K562 (cell line): ENCODE measurements at regions not wholly inside any gene's neighbourhood (a gene's known extent, or its start where the extent isn't known, plus 50 kb on each side); places are given as distances from the start of the nearest gene placed in this dataset.
"Not testable (repeated sequence)": the region's sequence is repeated elsewhere in the genome, so short reads cannot be mapped to it uniquely, and the experiment has no call there.

Experiments
- ATAC-seq: fragments of 200-7000 bp; cut with Tn5 transposase; 3 replicates; pipeline ENCODE4 v1.9.1; 2020; ENCODE audit warnings: moderate library complexity
- BruUV-seq: library from RNA; stranded (reverse); fragments of 400-500 nt; replicated peaks from 2 replicates; lab custom pipeline; 2021; lab: Mats Ljungman, UMichigan
- CTCF ChIA-PET: fragments of 300-600 bp; formaldehyde crosslinking; extraction: SDS; loops from one replicate; lab custom pipeline; 2021; ENCODE audit warnings: low intra/inter-chr PET ratio; lab: Yijun Ruan, JAX
- POLR2A ChIA-PET: fragments of 300-600, 350-650 bp; sonication (Branson Sonifier 250); formaldehyde crosslinking; extraction: SDS; loops from one replicate; lab custom pipeline; 2021; ENCODE audit warnings: antibody characterized with exemption, inconsistent platforms; lab: Yijun Ruan, JAX
- DNase-seq, 4 experiments: peaks; one replicate each; pipeline versions ENCODE4 v3.0.0 to v3.0.0-alpha.2; 2011 to 2018; ENCODE audit warnings: low spot score in 3 of 4, mixed read lengths in 3 of 4; ENCODE audit errors: extremely low read depth in 1 of 4
- FAIRE-seq: peaks from 2 replicates; lab custom pipeline; 2011; peaks lifted over from hg19 to GRCh38; lab: Jason Lieb, UNC
- H2AFZ ChIP-seq: 2 replicates; pipeline ENCODE4 v1.6.0; 2011; ENCODE audit warnings: low read depth, low read length, control low read depth, inconsistent platforms
- H3K27ac ChIP-seq: fragments of 200-600 bp; 3 replicates; pipeline ENCODE4 v1.8.0; 2011; ENCODE audit warnings: low read depth, mild to moderate bottlenecking, control low read depth, inconsistent platforms, low read length, moderate library complexity, mixed read lengths; ENCODE audit errors: extremely low read depth
- H3K27me3 ChIP-seq, 2 experiments: fragments of 300-600 bp in 1 of 2; 2 replicates in 1 of 2; 3 replicates in 1 of 2; pipeline versions ENCODE4 v1.6.0 to v1.8.0; 2011; ENCODE audit warnings: inconsistent platforms in 2 of 2, low read length in 2 of 2, mild to moderate bottlenecking in 1 of 2, mixed read lengths in 1 of 2, moderate library complexity in 1 of 2; ENCODE audit not compliant: control insufficient read depth in 2 of 2, insufficient read depth in 2 of 2
- H3K36me3 ChIP-seq: fragments of 300-600 bp; 3 replicates; pipeline ENCODE4 v1.8.0; 2011; ENCODE audit warnings: mild to moderate bottlenecking, low read length, inconsistent platforms; ENCODE audit not compliant: control insufficient read depth, insufficient read depth
- H3K4me1 ChIP-seq, 2 experiments: fragments of 200-600 bp in 1 of 2; replicated peaks in 1 of 2; 2 replicates in 1 of 2; 3 replicates in 1 of 2; pipeline versions ENCODE4 v1.5.1 to v1.8.0; 2011; ENCODE audit warnings: inconsistent platforms in 2 of 2, low read length in 2 of 2, mild to moderate bottlenecking in 1 of 2, mixed read lengths in 1 of 2, moderate library complexity in 1 of 2; ENCODE audit not compliant: control insufficient read depth in 2 of 2, insufficient read depth in 2 of 2
- H3K4me2 ChIP-seq: 2 replicates; pipeline ENCODE4 v1.6.1; 2011; ENCODE audit warnings: low read length, control low read depth, inconsistent platforms, mixed read lengths; ENCODE audit not compliant: insufficient read depth
- H3K4me3 ChIP-seq: fragments of 200-600 bp; sonication (generic), shearing (Covaris generic); 2 replicates; pipeline ENCODE4 v1.5.1; 2016; ENCODE audit warnings: control low read depth, inconsistent platforms
- H3K79me2 ChIP-seq: fragments of 200-600 bp; 3 replicates; pipeline ENCODE4 v1.8.0; 2011; ENCODE audit warnings: low read length, inconsistent platforms; ENCODE audit not compliant: control insufficient read depth, insufficient read depth
- H3K9ac ChIP-seq, 2 experiments: 2 replicates each; pipeline versions ENCODE4 v1.6.0 to v1.6.1; 2011; ENCODE audit warnings: low read depth in 2 of 2, low read length in 2 of 2, control low read depth in 1 of 2, inconsistent platforms in 1 of 2, mild to moderate bottlenecking in 1 of 2, mixed read lengths in 1 of 2; ENCODE audit not compliant: insufficient read depth in 1 of 2
- H3K9me1 ChIP-seq: one replicate; pipeline ENCODE4 v1.6.0; 2011; ENCODE audit warnings: inconsistent platforms, mild to moderate bottlenecking, low read length, moderate library complexity; ENCODE audit not compliant: control insufficient read depth, insufficient read depth
- H3K9me3 ChIP-seq: replicated peaks from 2 replicates; pipeline ENCODE4 v1.5.1; 2011; ENCODE audit warnings: low read depth, low read length, inconsistent platforms; ENCODE audit not compliant: control insufficient read depth, insufficient read depth
- H4K20me1 ChIP-seq: replicated peaks from 2 replicates; pipeline ENCODE4 v1.6.1; 2011; ENCODE audit warnings: low read length, inconsistent platforms, mixed read lengths; ENCODE audit not compliant: control insufficient read depth, insufficient read depth
- E2F1 ChIP-seq: sonication (generic); formaldehyde crosslinking; IDR thresholded peaks from 2 replicates; pipeline ENCODE4 v1.8.1; 2023; ENCODE audit warnings: mild to moderate bottlenecking, missing genetic modification reagents, moderate library complexity
- NRF1 ChIP-seq, 2 experiments: fragments of 450-650 bp; IDR thresholded peaks in 1 of 2; conservative IDR thresholded peaks in 1 of 2; 2 replicates each; pipeline ENCODE4 v1.6.1; 2014; ENCODE audit warnings: mild to moderate bottlenecking in 2 of 2
- ZFP36 ChIP-seq: fragments of 150-350 bp; IDR thresholded peaks from 2 replicates; pipeline ENCODE4 v1.6.1; 2018; ENCODE audit warnings: low read length, low read depth; ENCODE audit not compliant: partially characterized antibody
- WGBS: fragments of 100-300 bp; shearing (Covaris generic); methylation state at CpG from one replicate; pipeline ENCODE4 v1.1.6; 2016; ENCODE audit warnings: low coverage, mixed read lengths; ENCODE audit not compliant: insufficient coverage; ENCODE audit errors: missing lambda C conversion rate; 5-methylcytosine and 5-hydroxymethylcytosine counted together
- in situ Hi-C: fragments of 300-500 bp; cut with MboI; formaldehyde crosslinking; loops from 4 replicates; pipeline ENCODE4 v1.15.0; 2018; ENCODE audit warnings: inconsistent platforms, mixed read lengths
- intact Hi-C: fragments of 100-400 bp; cut with micrococcal nuclease; formaldehyde crosslinking; loops from 2 replicates; pipeline ENCODE4 v1.14.2; 2022

GRCh38 chr2:163919717-163920116 is 183.9 kb upstream of the FIGN start (continued):
- TF ChIP-seq E2F1 (CRISPR knock-in tag): no peak
- TF ChIP-seq ZFP36: no peak

DNA sequence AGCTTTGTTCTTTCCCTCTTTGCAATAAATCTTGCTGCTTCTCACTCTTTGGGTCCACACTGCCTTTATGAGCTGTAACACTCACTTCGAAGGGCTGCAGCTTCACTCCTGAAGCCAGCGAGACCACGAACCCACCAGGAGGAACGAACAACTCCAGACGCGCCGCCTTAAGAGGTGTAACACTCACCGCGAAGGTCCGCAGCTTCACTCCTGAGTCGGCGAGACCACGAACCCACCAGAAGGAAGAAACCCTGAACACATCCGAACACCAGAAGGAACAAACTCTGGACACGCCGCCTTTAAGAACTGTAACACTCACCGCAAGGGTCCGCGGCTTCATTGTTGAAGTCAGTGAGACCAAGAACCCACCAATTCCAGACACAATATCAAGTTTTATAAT is 178.7 kb upstream of the FIGN start:
- in situ Hi-C loops, H3K27me3 ChIP-seq, H4K20me1 ChIP-seq, POLR2A ChIA-PET, H3K4me3 ChIP-seq, H3K4me1 ChIP-seq, H2AFZ ChIP-seq, ATAC-seq, H3K9ac ChIP-seq, intact Hi-C loops, H3K36me3 ChIP-seq, H3K9me3 ChIP-seq, FAIRE-seq, H3K4me2 ChIP-seq, H3K27ac ChIP-seq, H3K79me2 ChIP-seq, H3K9me1 ChIP-seq, DNase-seq: not testable (repeated sequence)
- 14% methylated on average over 19 of the region's 19 CpGs for WGBS
- TSS peak; percentile 86 for BruUV-seq
- CTCF ChIA-PET: interaction anchor here (0.6 kb wide), 1 partner anchor 126 kb away, joined by 3 read pairs; no protein-coding TSS in a partner anchor

GRCh38 chr2:163913532-163913944 is 177.7 kb upstream of the FIGN start:
- TF ChIP-seq NRF1 (conservative IDR thresholded peaks at IDR 0.05 in 1 of 2, IDR thresholded peaks at IDR 0.05 in 1 of 2): peak; percentile 72 to 78
- TF ChIP-seq, all 486 proteins: peak for 1; not testable (repeated sequence) for 485
- FAIRE-seq, H3K4me3 ChIP-seq, ATAC-seq, CTCF ChIA-PET, DNase-seq, H3K27ac ChIP-seq, H2AFZ ChIP-seq, H3K9me1 ChIP-seq, H3K9me3 ChIP-seq, H3K36me3 ChIP-seq, H3K4me1 ChIP-seq, BruUV-seq, H3K9ac ChIP-seq, H3K4me2 ChIP-seq, POLR2A ChIA-PET, intact Hi-C loops, H3K27me3 ChIP-seq, in situ Hi-C loops, H4K20me1 ChIP-seq, H3K79me2 ChIP-seq: not testable (repeated sequence)
- WGBS: 4% methylated on average over 28 of the region's 32 CpGs
